GM18870 (cell line): ENCODE measurements at regions not wholly inside any gene's neighbourhood (a gene's known extent, or its start where the extent isn't known, plus 50 kb on each side); places are given as distances from the start of the nearest gene placed in this dataset.
"Not testable (repeated sequence)": the region's sequence is repeated elsewhere in the genome, so short reads cannot be mapped to it uniquely, and the experiment has no call there.

Experiments
- ATAC-seq: cut with Tn5 transposase; IDR thresholded peaks from one replicate; pipeline ENCODE4 v1.9.1; 2021; ENCODE audit warnings: moderate library complexity; ENCODE audit not compliant: unreplicated experiment

GRCh38 chr4:187715466-187715865 lies 280.1 kb upstream of the ZFP42 start:
- ATAC-seq: no peak

GRCh38 chr4:187724456-187724855 lies 271.1 kb upstream of the ZFP42 start:
- no peak for ATAC-seq

GRCh38 chr4:187726485-187726884 lies 269.1 kb upstream of the ZFP42 start:
- no peak for ATAC-seq

- no peak for ATAC-seq
Measured at GRCh38 chr4:187732524-187732923, 263.0 kb upstream of the ZFP42 start.

GRCh38 chr4:187739771-187740170 lies 255.8 kb upstream of the ZFP42 start:
- ATAC-seq: no peak

GRCh38 chr4:187744911-187745310 lies 250.7 kb upstream of the ZFP42 start:
- ATAC-seq: no peak

- ATAC-seq: not testable (repeated sequence)
Measured at GRCh38 chr4:187750652-187751051, 244.9 kb upstream of the ZFP42 start.

- no peak for ATAC-seq
Measured at GRCh38 chr4:187767158-187767557, 228.4 kb upstream of the ZFP42 start.

GRCh38 chr4:187767687-187768086 lies 227.9 kb upstream of the ZFP42 start:
- no peak for ATAC-seq

GRCh38 chr4:187770345-187770744 lies 225.2 kb upstream of the ZFP42 start:
- no peak for ATAC-seq

- no peak for ATAC-seq
Measured at GRCh38 chr4:187777954-187778353, 217.6 kb upstream of the ZFP42 start.

- no peak for ATAC-seq
Measured at GRCh38 chr4:187780070-187780469, 215.5 kb upstream of the ZFP42 start.

- no peak for ATAC-seq
Measured at GRCh38 chr4:187782286-187782824, 213.2 kb upstream of the ZFP42 start.

GRCh38 chr4:187786190-187786589 lies 209.4 kb upstream of the ZFP42 start:
- ATAC-seq: no peak

- no peak for ATAC-seq
Measured at GRCh38 chr4:187789078-187789477, 206.5 kb upstream of the ZFP42 start.

GRCh38 chr4:187795737-187796136 lies 199.8 kb upstream of the ZFP42 start:
- ATAC-seq: no peak

- no peak for ATAC-seq
Measured at GRCh38 chr4:187798385-187798784, 197.2 kb upstream of the ZFP42 start.

GRCh38 chr4:187799735-187800134 lies 195.8 kb upstream of the ZFP42 start:
- ATAC-seq: no peak

- no peak for ATAC-seq
Measured at GRCh38 chr4:187811591-187811990, 184.0 kb upstream of the ZFP42 start.

GRCh38 chr4:187814737-187815465 lies 180.7 kb upstream of the ZFP42 start:
- no peak for ATAC-seq

GRCh38 chr4:187826725-187827124 lies 168.8 kb upstream of the ZFP42 start:
- ATAC-seq: no peak

GRCh38 chr4:187827631-187828030 lies 167.9 kb upstream of the ZFP42 start:
- ATAC-seq: no peak

- no peak for ATAC-seq
Measured at GRCh38 chr4:187839765-187840164, 155.8 kb upstream of the ZFP42 start.
